ENCODE measurements at regions not wholly inside any gene's neighbourhood (a gene's known extent, or its start where the extent isn't known, plus 50 kb on each side); places are given as distances from the start of the nearest gene placed in this dataset.

- Mint-ChIP-seq H3K9me3 (ENCODE audit: unreplicated experiment) (no peaks in the 10 kb centered on the region), H3K4me1 (ENCODE audit: unreplicated experiment) (peaks cover 21% of the 10 kb centered on the region), H3K27ac (ENCODE audit: unreplicated experiment) (peak overlapping the region; percentile 7), H3K27me3 (ENCODE audit: unreplicated experiment) (no peaks in the 10 kb centered on the region), H3K4me3 (ENCODE audit: unreplicated experiment) (no peak overlapping the region), H3K36me3 (ENCODE audit: unreplicated experiment) (no peaks in the 10 kb centered on the region)
- TF ChIP-seq, protein P1, sequence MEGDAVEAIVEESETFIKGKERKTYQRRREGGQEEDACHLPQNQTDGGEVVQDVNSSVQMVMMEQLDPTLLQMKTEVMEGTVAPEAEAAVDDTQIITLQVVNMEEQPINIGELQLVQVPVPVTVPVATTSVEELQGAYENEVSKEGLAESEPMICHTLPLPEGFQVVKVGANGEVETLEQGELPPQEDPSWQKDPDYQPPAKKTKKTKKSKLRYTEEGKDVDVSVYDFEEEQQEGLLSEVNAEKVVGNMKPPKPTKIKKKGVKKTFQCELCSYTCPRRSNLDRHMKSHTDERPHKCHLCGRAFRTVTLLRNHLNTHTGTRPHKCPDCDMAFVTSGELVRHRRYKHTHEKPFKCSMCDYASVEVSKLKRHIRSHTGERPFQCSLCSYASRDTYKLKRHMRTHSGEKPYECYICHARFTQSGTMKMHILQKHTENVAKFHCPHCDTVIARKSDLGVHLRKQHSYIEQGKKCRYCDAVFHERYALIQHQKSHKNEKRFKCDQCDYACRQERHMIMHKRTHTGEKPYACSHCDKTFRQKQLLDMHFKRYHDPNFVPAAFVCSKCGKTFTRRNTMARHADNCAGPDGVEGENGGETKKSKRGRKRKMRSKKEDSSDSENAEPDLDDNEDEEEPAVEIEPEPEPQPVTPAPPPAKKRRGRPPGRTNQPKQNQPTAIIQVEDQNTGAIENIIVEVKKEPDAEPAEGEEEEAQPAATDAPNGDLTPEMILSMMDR (IDR thresholded peaks at IDR 0.05) = no peak
- DNase-seq (ENCODE audit: extremely low spot score, unreplicated experiment) = no peak
Measured at GRCh38 chr1:82858031-82858430, 1057.3 kb downstream of the ADGRL2 start.

- TF ChIP-seq, protein P1 (IDR thresholded peaks at IDR 0.05) = no peak
- Mint-ChIP-seq H3K4me1 (ENCODE audit: unreplicated experiment) (no peaks in the 10 kb centered on the region), H3K27me3 (ENCODE audit: unreplicated experiment) (no peaks in the 10 kb centered on the region), H3K27ac (ENCODE audit: unreplicated experiment) (no peak overlapping the region), H3K36me3 (ENCODE audit: unreplicated experiment) (no peaks in the 10 kb centered on the region), H3K9me3 (ENCODE audit: unreplicated experiment) (no peaks in the 10 kb centered on the region), H3K4me3 (ENCODE audit: unreplicated experiment) (no peak overlapping the region)
- DNase-seq (ENCODE audit: extremely low spot score, unreplicated experiment) = no peak
Measured at GRCh38 chr1:82849460-82849859, 1048.7 kb downstream of the ADGRL2 start.

DNA sequence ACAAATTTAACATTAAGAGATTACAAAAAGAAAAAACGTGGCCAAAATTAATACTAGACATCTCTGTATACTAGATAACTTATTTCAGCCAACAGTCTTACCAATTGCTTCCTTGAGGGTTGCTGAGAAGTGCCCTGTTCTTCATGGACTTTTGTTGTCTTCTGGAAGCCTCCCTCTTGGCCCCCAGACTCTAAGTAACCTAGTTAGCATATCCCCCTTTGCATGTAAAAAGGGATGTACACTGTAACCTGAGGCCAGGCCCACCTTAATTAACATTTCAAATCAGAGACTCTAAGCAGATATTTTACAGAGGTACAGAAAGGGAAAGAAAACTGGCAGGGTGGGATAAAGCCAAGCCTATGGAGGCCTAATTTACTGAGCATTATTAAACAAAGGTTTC lies 1047.3 kb downstream of the ADGRL2 start:
- H3K9me3 Mint-ChIP-seq (ENCODE audit: unreplicated experiment) = no peaks in the 10 kb centered on the region
- TF ChIP-seq, protein P1 (IDR thresholded peaks at IDR 0.05) = no peak
- DNase-seq (ENCODE audit: extremely low spot score, unreplicated experiment) = no peak
- no peak overlapping the region for H3K4me3 Mint-ChIP-seq (ENCODE audit: unreplicated experiment)
- H3K4me1 Mint-ChIP-seq (ENCODE audit: unreplicated experiment) = no peaks in the 10 kb centered on the region
- H3K36me3 Mint-ChIP-seq (ENCODE audit: unreplicated experiment) = no peaks in the 10 kb centered on the region
- no peaks in the 10 kb centered on the region for H3K27me3 Mint-ChIP-seq (ENCODE audit: unreplicated experiment)
- no peak overlapping the region for H3K27ac Mint-ChIP-seq (ENCODE audit: unreplicated experiment)

DNA sequence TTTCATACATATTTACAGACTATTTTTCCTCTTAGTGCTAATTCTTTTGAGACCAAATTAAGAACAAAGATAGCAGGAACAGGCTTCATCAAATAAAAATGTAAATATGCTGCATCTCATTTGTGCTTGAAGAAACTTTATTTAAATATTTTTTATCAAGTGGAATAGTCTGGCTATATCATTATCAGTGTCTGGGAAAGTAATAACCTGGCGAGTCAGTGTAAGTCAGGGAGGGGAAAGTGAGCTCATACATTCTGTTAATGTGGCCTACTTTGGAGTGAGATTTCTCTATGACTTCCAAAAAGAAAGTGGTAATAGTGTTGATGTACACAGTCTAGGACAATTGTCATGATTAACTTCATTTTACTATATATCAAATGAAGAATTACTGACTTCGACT lies 1045.1 kb downstream of the ADGRL2 start:
- no peaks in the 10 kb centered on the region for H3K36me3 Mint-ChIP-seq (ENCODE audit: unreplicated experiment)
- no peaks in the 10 kb centered on the region for H3K27me3 Mint-ChIP-seq (ENCODE audit: unreplicated experiment)
- DNase-seq (ENCODE audit: extremely low spot score, unreplicated experiment) = no peak
- H3K9me3 Mint-ChIP-seq (ENCODE audit: unreplicated experiment) = no peaks in the 10 kb centered on the region
- no peaks in the 10 kb centered on the region for H3K4me1 Mint-ChIP-seq (ENCODE audit: unreplicated experiment)
- TF ChIP-seq, protein P1 (IDR thresholded peaks at IDR 0.05) = no peak
- H3K27ac Mint-ChIP-seq (ENCODE audit: unreplicated experiment) = no peak overlapping the region
- H3K4me3 Mint-ChIP-seq (ENCODE audit: unreplicated experiment) = no peak overlapping the region

GRCh38 chr1:82844911-82845827 lies 1044.4 kb downstream of the ADGRL2 start:
- no peaks in the 10 kb centered on the region for H3K27me3 Mint-ChIP-seq (ENCODE audit: unreplicated experiment)
- no peaks in the 10 kb centered on the region for H3K36me3 Mint-ChIP-seq (ENCODE audit: unreplicated experiment)

More at GRCh38 chr1:82844911-82845827, 1044.4 kb downstream of the ADGRL2 start:
- no peak overlapping the region for H3K27ac Mint-ChIP-seq (ENCODE audit: unreplicated experiment)
- H3K9me3 Mint-ChIP-seq (ENCODE audit: unreplicated experiment) = no peaks in the 10 kb centered on the region
- no peak for DNase-seq (ENCODE audit: extremely low spot score, unreplicated experiment)
- no peaks in the 10 kb centered on the region for H3K4me1 Mint-ChIP-seq (ENCODE audit: unreplicated experiment)
- TF ChIP-seq, protein P1 (IDR thresholded peaks at IDR 0.05) = no peak
- H3K4me3 Mint-ChIP-seq (ENCODE audit: unreplicated experiment) = no peak overlapping the region

Measured in osteocyte (in vitro differentiated cells).